GM12892 (cell line): ENCODE measurements at regions not wholly inside any gene's neighbourhood (a gene's known extent, or its start where the extent isn't known, plus 50 kb on each side); places are given as distances from the start of the nearest gene placed in this dataset.

Experiments
- DNase-seq: peaks from one replicate; pipeline ENCODE4 v3.0.0; 2011; ENCODE audit not compliant: insufficient read length
- FAIRE-seq: peaks from 2 replicates; lab custom pipeline; 2011; peaks lifted over from hg19 to GRCh38; lab: Jason Lieb, UNC
- POLR2A ChIP-seq: IDR thresholded peaks from 2 replicates; pipeline ENCODE4 v1.6.1; 2011; ENCODE audit warnings: low read depth, low read length, control low read depth
- POLR2AphosphoS5 ChIP-seq: IDR thresholded peaks from 2 replicates; pipeline ENCODE4 v1.6.1; 2011; ENCODE audit warnings: low read depth, low read length, control low read depth
- TAF1 ChIP-seq: IDR thresholded peaks from 2 replicates; pipeline ENCODE4 v1.6.1; 2011; ENCODE audit warnings: low read depth, mild to moderate bottlenecking, control low read depth, low read length, borderline replicate concordance

- no peak for DNase-seq
- no peak for FAIRE-seq
- TF ChIP-seq POLR2A (no peak), TAF1 (no peak), POLR2AphosphoS5 (no peak)
These were observed 259.5 kb upstream of the VWC2 start for GRCh38 chr7:49513911-49514310.

- DNase-seq (no peak), FAIRE-seq (no peak)
- no peak for TF ChIP-seq POLR2AphosphoS5
These were observed 252.5 kb upstream of the VWC2 start for GRCh38 chr7:49520951-49521350.

DNA sequence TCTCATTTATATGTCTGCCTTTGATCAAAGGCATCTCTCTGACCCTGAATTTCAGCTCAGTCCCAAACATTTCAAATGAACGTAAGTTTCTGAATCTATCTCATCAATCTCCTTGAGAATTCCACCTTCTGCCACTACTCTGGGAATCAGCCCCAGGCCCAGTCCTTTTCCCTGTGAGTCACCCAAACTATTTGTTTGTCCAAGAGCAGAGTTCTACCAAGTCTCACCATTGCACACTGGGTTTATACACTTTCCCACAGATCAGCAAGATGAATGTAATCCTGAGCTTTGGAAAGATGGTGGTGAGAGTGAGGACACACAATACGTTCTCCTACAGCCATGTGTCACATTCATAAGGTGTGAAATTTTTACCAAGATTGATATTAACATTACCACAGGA is 251.3 kb upstream of the VWC2 start:
- no peak for TF ChIP-seq TAF1
- no peak for TF ChIP-seq POLR2AphosphoS5
- no peak for TF ChIP-seq POLR2A
- DNase-seq (no peak), FAIRE-seq (no peak)

DNA sequence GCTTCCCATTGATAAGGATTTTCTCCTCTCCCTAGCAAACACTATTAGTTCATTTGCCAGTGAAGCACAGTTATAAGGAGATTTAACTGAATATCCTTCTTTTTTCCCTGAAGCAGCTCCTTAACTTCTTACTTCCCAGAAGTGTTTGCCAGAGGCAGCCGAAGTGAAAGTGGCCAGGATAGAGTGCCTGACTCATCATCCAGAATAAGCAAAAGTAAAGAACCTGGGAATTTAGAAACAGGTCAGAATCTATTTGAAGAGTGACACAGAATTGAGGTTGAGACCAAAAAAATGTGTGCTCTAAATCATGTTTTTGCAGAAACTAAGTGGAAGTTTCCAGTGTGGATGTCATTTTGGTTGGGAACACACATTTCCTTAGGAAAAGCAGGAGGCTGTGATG is 249.6 kb upstream of the VWC2 start:
- no peak for FAIRE-seq
- no peak for DNase-seq
- no peak for TF ChIP-seq POLR2A
- TF ChIP-seq POLR2AphosphoS5: no peak
- no peak for TF ChIP-seq TAF1

GRCh38 chr7:49527182-49527581 is 246.3 kb upstream of the VWC2 start:
- no peak for DNase-seq
- FAIRE-seq: no peak
- TF ChIP-seq POLR2A (no peak), TAF1 (no peak), POLR2AphosphoS5 (no peak)

DNA sequence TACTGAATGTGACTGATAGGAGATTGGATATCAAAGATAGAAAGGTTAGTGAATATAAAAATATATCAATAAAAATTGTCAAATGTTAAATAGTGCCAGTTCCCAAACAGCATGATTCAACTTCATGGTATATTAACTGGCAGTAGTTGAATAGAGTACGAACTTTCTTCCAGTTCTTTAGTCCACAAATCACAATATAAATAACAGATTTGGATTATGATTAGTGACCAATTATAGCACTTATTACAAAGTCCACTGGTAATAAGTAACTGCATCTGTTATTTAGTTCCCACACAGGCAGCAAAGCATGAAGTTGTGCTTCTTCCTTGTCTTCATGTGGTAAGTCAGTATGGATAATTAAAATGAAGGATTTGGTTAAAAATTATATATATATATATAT is 243.0 kb upstream of the VWC2 start:
- FAIRE-seq: no peak
- TF ChIP-seq POLR2A (no peak), TAF1 (no peak), POLR2AphosphoS5 (no peak)
- no peak for DNase-seq

- DNase-seq: no peak
- TF ChIP-seq TAF1 (no peak), POLR2AphosphoS5 (no peak), POLR2A (no peak)
- peak; percentile 21 for FAIRE-seq
These were observed 209.6 kb upstream of the VWC2 start for GRCh38 chr7:49563693-49564378.

DNA sequence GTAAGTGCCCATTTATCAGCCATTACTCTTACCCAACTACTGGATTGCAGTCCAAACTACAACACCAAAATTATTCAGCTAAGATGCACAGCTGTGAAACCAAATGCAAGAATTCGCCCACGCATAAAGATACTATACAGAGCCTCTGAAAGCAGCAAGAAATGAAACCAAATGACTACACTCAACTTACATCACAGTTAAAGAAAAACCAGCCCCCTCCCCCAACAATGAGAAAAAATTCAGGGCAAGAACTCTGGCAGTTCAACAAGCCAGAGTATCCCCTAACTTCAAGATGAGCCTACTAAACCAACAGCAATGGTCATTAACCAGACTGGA is 209.1 kb upstream of the VWC2 start:
- no peak for TF ChIP-seq TAF1
- no peak for TF ChIP-seq POLR2A
- TF ChIP-seq POLR2AphosphoS5: no peak
- FAIRE-seq (peak; percentile 50), DNase-seq (no peak)

DNA sequence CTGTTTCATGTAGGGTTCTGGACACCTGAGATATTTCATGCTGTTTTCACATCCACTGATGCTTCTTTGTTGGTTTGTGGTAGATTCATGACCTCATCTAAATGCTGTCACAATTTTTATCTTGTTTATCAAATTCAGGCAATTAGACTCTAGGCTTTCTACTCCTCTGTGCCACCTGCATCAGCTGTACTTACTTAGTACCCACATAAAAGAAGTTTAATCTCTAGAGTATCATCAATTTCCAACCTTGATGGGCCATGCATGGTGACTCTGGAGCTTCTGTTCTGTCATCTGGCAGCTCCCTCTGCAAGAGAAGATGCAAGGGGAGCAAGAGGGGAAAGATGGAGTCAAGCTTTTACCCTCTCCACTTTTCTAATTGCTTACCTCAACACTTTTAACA is 195.9 kb upstream of the VWC2 start:
- TF ChIP-seq POLR2A (no peak), POLR2AphosphoS5 (no peak), TAF1 (no peak)
- DNase-seq (no peak), FAIRE-seq (no peak)

DNA sequence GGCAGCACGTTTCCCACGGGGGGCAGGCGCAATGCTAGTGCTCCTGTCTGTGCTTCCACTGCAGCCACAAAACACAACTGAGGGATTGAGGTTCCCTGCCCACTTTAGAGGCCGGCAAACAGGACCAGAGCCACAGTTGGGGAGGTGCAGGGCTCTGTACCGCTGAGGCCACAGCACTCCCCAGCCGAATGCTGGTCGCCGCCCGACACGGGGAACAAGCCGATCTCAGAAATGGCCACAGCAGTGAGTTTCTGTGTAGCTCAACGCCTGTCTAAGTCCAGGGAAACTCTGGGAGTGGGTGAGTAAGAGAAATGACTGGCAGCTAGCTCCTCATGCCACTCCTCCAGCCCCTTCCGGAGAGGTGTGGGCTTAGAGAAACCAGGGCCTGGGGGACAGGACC is 194.0 kb upstream of the VWC2 start:
- no peak for FAIRE-seq
- no peak for DNase-seq
- TF ChIP-seq TAF1 (no peak), POLR2A (no peak), POLR2AphosphoS5 (no peak)

DNA sequence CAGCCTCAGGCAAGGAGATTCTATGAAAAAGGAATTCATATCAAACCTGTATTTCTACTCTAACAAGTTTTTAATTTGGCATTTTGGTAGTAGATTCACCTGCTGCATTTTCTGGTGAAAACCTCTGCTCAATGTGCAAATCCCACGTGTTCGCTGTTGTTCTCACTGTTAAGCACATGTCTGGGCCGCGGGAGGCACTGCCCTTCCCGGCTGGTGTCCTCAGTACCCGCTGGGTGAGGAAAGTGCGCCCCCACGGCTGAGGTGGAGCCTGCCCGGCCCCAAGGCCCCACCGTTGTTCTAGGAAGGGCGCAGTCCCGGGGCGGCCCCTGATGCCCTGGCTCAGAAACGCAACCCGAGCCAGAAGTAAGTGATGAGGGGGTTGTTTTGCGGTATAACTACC is 193.4 kb upstream of the VWC2 start:
- no peak for FAIRE-seq
- TF ChIP-seq TAF1 (no peak), POLR2A (no peak), POLR2AphosphoS5 (no peak)
- DNase-seq: no peak

DNA sequence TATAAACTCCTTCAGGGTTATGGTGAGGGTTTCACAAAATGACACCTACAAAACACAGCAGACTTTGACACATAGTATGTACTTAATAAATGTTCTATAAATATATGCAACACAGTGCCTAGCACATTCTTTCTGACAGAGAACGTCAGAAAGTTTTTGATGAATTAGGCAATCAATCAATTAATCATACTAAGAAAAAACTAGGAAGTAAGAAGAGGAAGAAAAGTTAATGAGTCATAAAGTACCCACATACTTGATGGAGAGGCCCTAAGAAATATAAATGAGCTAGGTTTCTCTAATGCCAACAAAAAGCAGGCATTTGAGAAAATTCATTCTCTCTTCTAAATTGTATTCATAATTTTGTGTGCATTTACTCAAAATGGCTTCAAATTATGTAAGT is 192.7 kb upstream of the VWC2 start:
- DNase-seq: no peak
- no peak for TF ChIP-seq TAF1
- no peak for TF ChIP-seq POLR2A
- TF ChIP-seq POLR2AphosphoS5: no peak
- FAIRE-seq: no peak

DNA sequence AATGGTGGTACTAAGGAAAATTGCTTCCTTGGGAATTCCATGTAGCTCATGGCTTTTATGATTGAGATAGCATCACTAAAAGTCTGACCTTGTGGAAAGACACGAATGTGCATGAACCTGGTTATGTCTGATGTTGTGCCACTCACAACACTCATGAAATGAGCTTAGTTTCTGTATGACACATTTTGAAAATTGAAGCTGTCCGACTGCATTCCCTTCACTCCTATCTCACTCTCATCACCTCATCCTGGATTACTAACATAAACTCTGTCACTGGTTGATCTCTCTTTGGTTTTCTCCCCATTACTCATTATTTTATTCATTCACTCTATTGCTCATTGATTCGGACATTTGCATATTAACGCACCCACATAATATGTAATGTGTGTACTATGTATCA is 190.0 kb upstream of the VWC2 start:
- TF ChIP-seq POLR2A: no peak
- no peak for TF ChIP-seq POLR2AphosphoS5
- no peak for TF ChIP-seq TAF1
- FAIRE-seq (no peak), DNase-seq (no peak)
